GM23338 (cell line): ENCODE measurements at regions not wholly inside any gene's neighbourhood (a gene's known extent, or its start where the extent isn't known, plus 50 kb on each side); places are given as distances from the start of the nearest gene placed in this dataset.

Source experiments
- EZH2 ChIP-seq: fragments of 200-600 bp; sonication (generic); IDR thresholded peaks from one replicate; pipeline ENCODE4 v1.8.0; 2017; ENCODE audit warnings: antibody characterized with exemption, mild to moderate bottlenecking, low read depth; ENCODE audit not compliant: unreplicated experiment
- EZH2phosphoT487 ChIP-seq: fragments of 200-600 bp; sonication (generic); IDR thresholded peaks from one replicate; pipeline ENCODE4 v1.8.1; 2018; ENCODE audit warnings: antibody characterized with exemption; ENCODE audit not compliant: unreplicated experiment
- JUNB ChIP-seq: IDR thresholded peaks from one replicate; pipeline ENCODE4 v1.6.1; 2016; ENCODE audit warnings: antibody characterized with exemption; ENCODE audit not compliant: unreplicated experiment
- POLR2AphosphoS5 ChIP-seq: IDR thresholded peaks from 2 replicates; pipeline ENCODE4 v1.6.1; 2016; ENCODE audit warnings: antibody characterized with exemption, low read depth
- REST ChIP-seq: IDR thresholded peaks from one replicate; pipeline ENCODE4 v1.6.1; 2018; ENCODE audit warnings: antibody characterized with exemption; ENCODE audit not compliant: unreplicated experiment
- STAT1 ChIP-seq: IDR thresholded peaks from one replicate; pipeline ENCODE4 v1.6.1; 2016; ENCODE audit warnings: antibody characterized with exemption; ENCODE audit not compliant: unreplicated experiment
- ZNF114 ChIP-seq: fragments of 250-450 bp; sonication (Bioruptor Pico); IDR thresholded peaks from 2 replicates; pipeline ENCODE4 v1.5.0; 2020; ENCODE audit warnings: mild to moderate bottlenecking, moderate library complexity
- ZNF331 ChIP-seq: fragments of 250-450 bp; sonication (Bioruptor Pico); IDR thresholded peaks from 2 replicates; pipeline ENCODE4 v1.5.0; 2020; ENCODE audit warnings: low read depth, mild to moderate bottlenecking, moderate library complexity
- TF ChIP-seq, protein P1 (sequence below), 2 experiments: fragments of 200-600 bp in 1 of 2; sonication (generic) in 1 of 2; conservative IDR thresholded peaks; 2 replicates each; pipeline versions ENCODE4 v1.5.1 to v1.6.1; 2016 to 2017; ENCODE audit warnings: antibody characterized with exemption in 2 of 2, low read depth in 2 of 2, mild to moderate bottlenecking in 2 of 2, moderate library complexity in 1 of 2
- TF ChIP-seq, protein P2 (sequence below): fragments of 250-450 bp; sonication (Bioruptor Pico); IDR thresholded peaks from 2 replicates; pipeline ENCODE4 v1.5.0; 2020; ENCODE audit warnings: mild to moderate bottlenecking, moderate library complexity

- TF ChIP-seq POLR2AphosphoS5 (no peak), EZH2 (no peak), STAT1 (no peak), EZH2phosphoT487 (no peak), REST (no peak), ZNF331 (CRISPR knock-in tag) (no peak), JUNB (no peak), ZNF114 (CRISPR knock-in tag) (no peak)
- TF ChIP-seq, protein P1, sequence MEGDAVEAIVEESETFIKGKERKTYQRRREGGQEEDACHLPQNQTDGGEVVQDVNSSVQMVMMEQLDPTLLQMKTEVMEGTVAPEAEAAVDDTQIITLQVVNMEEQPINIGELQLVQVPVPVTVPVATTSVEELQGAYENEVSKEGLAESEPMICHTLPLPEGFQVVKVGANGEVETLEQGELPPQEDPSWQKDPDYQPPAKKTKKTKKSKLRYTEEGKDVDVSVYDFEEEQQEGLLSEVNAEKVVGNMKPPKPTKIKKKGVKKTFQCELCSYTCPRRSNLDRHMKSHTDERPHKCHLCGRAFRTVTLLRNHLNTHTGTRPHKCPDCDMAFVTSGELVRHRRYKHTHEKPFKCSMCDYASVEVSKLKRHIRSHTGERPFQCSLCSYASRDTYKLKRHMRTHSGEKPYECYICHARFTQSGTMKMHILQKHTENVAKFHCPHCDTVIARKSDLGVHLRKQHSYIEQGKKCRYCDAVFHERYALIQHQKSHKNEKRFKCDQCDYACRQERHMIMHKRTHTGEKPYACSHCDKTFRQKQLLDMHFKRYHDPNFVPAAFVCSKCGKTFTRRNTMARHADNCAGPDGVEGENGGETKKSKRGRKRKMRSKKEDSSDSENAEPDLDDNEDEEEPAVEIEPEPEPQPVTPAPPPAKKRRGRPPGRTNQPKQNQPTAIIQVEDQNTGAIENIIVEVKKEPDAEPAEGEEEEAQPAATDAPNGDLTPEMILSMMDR (conservative IDR thresholded peaks at IDR 0.05; ENCODE audit: low read depth in 2 of 2), result peak; percentile 32 to 43
- TF ChIP-seq, protein P2, sequence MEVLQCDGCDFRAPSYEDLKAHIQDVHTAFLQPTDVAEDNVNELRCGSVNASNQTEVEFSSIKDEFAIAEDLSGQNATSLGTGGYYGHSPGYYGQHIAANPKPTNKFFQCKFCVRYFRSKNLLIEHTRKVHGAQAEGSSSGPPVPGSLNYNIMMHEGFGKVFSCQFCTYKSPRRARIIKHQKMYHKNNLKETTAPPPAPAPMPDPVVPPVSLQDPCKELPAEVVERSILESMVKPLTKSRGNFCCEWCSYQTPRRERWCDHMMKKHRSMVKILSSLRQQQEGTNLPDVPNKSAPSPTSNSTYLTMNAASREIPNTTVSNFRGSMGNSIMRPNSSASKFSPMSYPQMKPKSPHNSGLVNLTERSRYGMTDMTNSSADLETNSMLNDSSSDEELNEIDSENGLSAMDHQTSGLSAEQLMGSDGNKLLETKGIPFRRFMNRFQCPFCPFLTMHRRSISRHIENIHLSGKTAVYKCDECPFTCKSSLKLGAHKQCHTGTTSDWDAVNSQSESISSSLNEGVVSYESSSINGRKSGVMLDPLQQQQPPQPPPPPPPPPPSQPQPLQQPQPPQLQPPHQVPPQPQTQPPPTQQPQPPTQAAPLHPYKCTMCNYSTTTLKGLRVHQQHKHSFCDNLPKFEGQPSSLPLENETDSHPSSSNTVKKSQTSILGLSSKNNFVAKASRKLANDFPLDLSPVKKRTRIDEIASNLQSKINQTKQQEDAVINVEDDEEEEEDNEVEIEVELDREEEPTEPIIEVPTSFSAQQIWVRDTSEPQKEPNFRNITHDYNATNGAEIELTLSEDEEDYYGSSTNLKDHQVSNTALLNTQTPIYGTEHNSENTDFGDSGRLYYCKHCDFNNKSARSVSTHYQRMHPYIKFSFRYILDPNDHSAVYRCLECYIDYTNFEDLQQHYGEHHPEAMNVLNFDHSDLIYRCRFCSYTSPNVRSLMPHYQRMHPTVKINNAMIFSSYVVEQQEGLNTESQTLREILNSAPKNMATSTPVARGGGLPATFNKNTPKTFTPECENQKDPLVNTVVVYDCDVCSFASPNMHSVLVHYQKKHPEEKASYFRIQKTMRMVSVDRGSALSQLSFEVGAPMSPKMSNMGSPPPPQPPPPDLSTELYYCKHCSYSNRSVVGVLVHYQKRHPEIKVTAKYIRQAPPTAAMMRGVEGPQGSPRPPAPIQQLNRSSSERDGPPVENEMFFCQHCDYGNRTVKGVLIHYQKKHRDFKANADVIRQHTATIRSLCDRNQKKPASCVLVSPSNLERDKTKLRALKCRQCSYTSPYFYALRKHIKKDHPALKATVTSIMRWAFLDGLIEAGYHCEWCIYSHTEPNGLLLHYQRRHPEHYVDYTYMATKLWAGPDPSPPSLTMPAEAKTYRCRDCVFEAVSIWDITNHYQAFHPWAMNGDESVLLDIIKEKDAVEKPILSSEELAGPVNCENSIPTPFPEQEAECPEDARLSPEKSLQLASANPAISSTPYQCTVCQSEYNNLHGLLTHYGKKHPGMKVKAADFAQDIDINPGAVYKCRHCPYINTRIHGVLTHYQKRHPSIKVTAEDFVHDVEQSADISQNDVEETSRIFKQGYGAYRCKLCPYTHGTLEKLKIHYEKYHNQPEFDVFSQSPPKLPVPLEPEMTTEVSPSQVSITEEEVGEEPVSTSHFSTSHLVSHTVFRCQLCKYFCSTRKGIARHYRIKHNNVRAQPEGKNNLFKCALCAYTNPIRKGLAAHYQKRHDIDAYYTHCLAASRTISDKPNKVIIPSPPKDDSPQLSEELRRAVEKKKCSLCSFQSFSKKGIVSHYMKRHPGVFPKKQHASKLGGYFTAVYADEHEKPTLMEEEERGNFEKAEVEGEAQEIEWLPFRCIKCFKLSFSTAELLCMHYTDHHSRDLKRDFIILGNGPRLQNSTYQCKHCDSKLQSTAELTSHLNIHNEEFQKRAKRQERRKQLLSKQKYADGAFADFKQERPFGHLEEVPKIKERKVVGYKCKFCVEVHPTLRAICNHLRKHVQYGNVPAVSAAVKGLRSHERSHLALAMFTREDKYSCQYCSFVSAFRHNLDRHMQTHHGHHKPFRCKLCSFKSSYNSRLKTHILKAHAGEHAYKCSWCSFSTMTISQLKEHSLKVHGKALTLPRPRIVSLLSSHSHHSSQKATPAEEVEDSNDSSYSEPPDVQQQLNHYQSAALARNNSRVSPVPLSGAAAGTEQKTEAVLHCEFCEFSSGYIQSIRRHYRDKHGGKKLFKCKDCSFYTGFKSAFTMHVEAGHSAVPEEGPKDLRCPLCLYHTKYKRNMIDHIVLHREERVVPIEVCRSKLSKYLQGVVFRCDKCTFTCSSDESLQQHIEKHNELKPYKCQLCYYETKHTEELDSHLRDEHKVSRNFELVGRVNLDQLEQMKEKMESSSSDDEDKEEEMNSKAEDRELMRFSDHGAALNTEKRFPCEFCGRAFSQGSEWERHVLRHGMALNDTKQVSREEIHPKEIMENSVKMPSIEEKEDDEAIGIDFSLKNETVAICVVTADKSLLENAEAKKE (CRISPR knock-in tag), result no peak
Observed at GRCh38 chr3:76699846-76700245, 340.1 kb upstream of the ROBO2 start.
